NCI-H187 treated with DMSO at 0.1 percent for 48 hours (cell line): ENCODE measurements at regions not wholly inside any gene's neighbourhood (a gene's known extent, or its start where the extent isn't known, plus 50 kb on each side); places are given as distances from the start of the nearest gene placed in this dataset.

Source experiments
- DNase-seq: peaks from one replicate; lab custom pipeline; 2025; lab: John Stamatoyannopoulos, UW

- no peak for DNase-seq
Observed at GRCh38 chr1:87682565-87682964, 353.9 kb downstream of the LMO4 start.

GRCh38 chr1:87683196-87683956 lies 354.7 kb downstream of the LMO4 start:
- DNase-seq: peak; percentile 93

GRCh38 chr1:87684194-87684593 lies 355.5 kb downstream of the LMO4 start:
- DNase-seq: no peak

- DNase-seq: no peak
Observed at GRCh38 chr1:87684713-87685205, 356.1 kb downstream of the LMO4 start.

- DNase-seq: no peak
Observed at GRCh38 chr1:87685311-87686135, 356.8 kb downstream of the LMO4 start.

GRCh38 chr1:87686136-87686495 lies 357.4 kb downstream of the LMO4 start:
- DNase-seq: no peak

- DNase-seq: no peak
Observed at GRCh38 chr1:87686671-87687070, 358.0 kb downstream of the LMO4 start.

- DNase-seq: no peak
Observed at GRCh38 chr1:87688136-87688535, 359.5 kb downstream of the LMO4 start.

GRCh38 chr1:87689487-87689886 lies 360.8 kb downstream of the LMO4 start:
- no peak for DNase-seq

GRCh38 chr1:87696483-87696882 lies 367.8 kb downstream of the LMO4 start:
- DNase-seq: no peak

- no peak for DNase-seq
Observed at GRCh38 chr1:87702455-87702854, 373.8 kb downstream of the LMO4 start.

GRCh38 chr1:87705233-87705632 lies 376.6 kb downstream of the LMO4 start:
- no peak for DNase-seq

- DNase-seq: no peak
Observed at GRCh38 chr1:87706203-87706602, 377.5 kb downstream of the LMO4 start.

GRCh38 chr1:87706779-87707228 lies 378.1 kb downstream of the LMO4 start:
- no peak for DNase-seq

GRCh38 chr1:87707411-87707810 lies 378.7 kb downstream of the LMO4 start:
- no peak for DNase-seq

- no peak for DNase-seq
Observed at GRCh38 chr1:87712261-87713010, 383.8 kb downstream of the LMO4 start.

GRCh38 chr1:87714278-87714677 lies 385.6 kb downstream of the LMO4 start:
- no peak for DNase-seq

- no peak for DNase-seq
Observed at GRCh38 chr1:87715052-87715451, 386.4 kb downstream of the LMO4 start.

- no peak for DNase-seq
Observed at GRCh38 chr1:87715471-87715870, 386.8 kb downstream of the LMO4 start.

GRCh38 chr1:87717157-87717670 lies 388.5 kb downstream of the LMO4 start:
- no peak for DNase-seq

GRCh38 chr1:87718241-87718950 lies 389.7 kb downstream of the LMO4 start:
- DNase-seq: no peak

- no peak for DNase-seq
Observed at GRCh38 chr1:87719658-87720057, 391.0 kb downstream of the LMO4 start.
